Inflammatory macrophage treated with lipopolysaccharide for 1 hour (primary cell): ENCODE measurements at regions not wholly inside any gene's neighbourhood (a gene's known extent, or its start where the extent isn't known, plus 50 kb on each side); places are given as distances from the start of the nearest gene placed in this dataset.

Experiments used
- DNase-seq, 2 donors: peaks; one replicate each; pipeline ENCODE4 v3.0.0-alpha.2; 2020 to 2022

GRCh38 chr21:32132409-32132808 lies 146.4 kb downstream of the MIS18A start:
- no peak for DNase-seq

GRCh38 chr21:32131960-32132359 lies 146.9 kb downstream of the MIS18A start:
- DNase-seq, result no peak

- no peak for DNase-seq
Observed at GRCh38 chr21:32131164-32131563, 147.7 kb downstream of the MIS18A start.

DNA sequence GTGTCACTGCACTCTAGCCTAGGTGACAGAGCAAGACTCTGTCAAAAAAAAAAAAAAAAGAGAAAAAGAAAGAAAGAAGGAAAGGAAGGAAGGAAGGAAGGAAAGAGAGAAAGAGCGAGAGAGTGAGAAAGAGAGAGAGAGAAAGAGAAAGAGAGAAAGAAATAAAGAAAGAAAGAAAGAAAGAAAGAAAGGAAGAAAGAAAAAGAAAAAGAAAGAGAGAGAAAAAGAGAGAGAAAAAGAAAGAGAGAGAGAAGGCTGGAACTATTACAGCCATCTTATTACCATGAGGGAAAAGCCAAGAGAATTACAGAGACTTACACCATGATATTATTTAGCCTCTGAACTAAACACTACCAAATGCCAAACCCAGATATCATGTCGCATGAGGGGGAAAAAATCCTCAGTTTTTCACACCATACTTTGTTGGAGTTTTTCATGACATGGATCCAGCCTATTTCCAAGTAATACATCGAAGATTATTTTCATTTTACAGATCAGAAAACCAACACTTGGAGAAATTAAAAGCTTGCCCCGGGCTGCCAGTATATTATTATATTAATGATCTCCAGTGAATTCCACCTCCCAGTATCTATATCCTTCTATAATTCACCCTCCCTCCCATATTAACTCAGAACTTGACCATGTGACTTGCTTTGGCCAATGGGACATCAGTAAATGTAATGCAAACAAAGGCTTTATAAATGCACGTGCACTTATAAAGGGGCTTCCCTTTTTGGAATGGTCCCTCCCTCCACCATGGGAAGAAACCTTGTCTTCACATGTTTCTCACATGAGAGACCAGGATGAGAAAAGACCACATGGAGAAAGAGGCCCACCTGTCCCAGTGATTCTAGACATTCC lies 148.6 kb downstream of the MIS18A start:
- no peak for DNase-seq

DNA sequence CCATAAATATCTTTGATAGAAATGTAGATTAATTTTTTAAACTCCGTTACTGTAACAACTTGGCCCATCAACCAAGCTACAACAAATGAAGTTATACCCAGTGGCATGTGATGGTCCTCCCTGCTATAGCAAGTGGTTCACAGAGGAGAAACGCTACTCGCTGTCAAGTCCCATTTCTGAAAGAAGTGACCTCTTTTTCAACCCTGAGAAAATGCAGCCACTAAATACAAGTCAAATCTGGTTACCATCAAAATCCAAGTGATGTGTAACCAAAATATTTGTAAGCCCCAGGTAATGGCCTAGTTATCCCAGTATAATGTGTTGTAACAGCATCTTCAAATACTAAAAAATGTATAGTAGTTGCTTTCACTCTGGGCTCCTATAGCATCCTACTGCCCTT lies 151.8 kb downstream of the MIS18A start:
- DNase-seq, result no peak

DNA sequence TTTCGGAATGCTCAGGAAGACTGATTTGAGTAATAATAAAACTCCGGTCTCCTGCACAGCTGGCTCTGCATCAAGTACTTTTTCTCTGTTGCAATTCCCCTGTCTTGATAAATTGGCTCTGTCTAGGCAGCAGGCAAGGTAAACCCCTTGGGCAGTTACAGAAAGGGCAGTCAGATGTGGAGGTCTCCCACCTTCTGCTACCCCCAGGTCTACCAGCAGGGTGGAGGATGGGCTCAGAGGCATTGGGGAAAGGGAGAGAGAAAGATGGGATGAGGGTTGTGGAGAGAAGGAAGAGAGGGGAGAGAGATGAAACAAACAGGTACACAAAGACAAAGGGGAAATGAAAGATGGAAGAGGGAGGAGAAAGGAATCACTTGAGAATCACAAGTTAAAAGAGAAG lies 156.8 kb downstream of the MIS18A start:
- DNase-seq, result no peak

DNA sequence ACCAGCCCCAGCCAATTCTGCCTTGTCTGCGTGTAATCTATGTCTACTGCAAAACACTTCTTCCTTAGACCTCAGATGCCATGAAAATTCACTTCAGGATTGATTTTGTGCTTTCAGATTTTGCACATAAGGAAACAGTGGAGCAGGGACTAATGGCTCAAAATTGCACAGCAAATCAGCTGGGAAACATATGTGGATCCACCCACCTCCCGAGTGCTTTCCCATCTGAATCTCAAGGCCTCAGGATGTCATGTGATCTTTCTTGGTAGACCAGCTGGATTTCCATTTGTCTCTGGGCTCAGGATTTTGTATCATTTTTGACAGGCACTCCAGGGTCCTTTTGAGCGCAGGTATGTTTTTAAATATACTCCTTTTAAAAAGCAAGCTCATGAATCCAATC lies 158.6 kb downstream of the MIS18A start:
- no peak for DNase-seq

- no peak for DNase-seq
Observed at GRCh38 chr21:32119811-32120210, 159.0 kb downstream of the MIS18A start.

GRCh38 chr21:32119389-32119788 lies 159.5 kb downstream of the MIS18A start:
- DNase-seq, result no peak

GRCh38 chr21:32114419-32115035 lies 164.3 kb downstream of the MIS18A start:
- no peak for DNase-seq

DNA sequence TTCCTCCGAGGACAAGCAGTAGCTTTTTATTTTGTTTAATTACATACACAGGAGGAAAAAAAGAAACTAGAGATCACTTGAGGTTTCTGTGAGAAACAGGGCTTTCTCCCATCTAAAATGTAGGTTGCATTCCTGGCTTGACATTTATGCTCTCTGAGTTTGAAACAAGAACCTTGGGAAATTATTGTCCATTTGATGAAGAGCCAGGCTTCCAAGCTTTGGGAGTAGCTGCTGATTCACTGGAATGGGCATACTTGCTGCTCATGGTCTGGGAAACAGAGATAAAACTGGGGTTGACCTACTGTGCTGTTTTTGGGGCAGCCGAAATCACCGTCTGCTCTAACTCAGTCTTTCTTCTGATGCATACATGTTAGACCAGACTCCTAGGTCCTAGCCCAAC lies 165.4 kb downstream of the MIS18A start:
- DNase-seq, result no peak

DNA sequence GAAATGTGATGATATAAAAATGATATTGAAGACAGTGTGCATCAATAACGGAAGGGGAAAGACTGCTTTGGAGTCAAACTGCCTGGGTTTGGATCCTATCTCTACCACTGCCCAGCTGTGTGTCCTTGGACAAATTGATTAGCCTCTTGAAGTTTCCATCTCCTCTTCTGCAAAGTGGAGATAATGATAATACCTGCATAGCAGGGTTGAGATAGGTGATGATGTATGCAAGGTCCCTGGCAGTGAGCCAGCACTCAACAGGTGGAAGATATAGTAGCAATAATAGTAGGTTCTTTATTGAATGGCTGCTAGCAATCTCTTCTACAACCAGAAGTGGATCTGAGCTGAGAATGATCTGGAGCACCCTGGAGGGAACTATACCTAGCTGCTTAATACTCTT lies 166.7 kb downstream of the MIS18A start:
- no peak for DNase-seq

DNA sequence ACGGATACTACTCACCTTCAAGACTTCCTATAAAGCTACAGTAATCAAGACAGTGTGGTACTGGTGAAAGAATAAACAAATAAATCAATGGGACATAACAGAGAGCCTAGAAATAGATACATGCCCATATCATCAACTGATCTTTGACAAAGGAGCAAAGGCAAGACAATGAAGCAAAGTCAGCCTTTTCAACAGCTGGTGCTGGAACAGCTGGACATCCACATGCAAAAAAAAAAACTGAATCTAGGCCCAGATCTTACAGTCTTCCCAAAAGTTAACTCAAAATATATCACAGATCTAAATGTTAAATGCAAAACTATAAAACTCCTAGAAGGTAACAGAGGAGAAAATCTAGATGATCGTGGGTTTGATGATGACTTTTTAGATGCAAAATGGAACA lies 170.3 kb downstream of the MIS18A start:
- no peak for DNase-seq

- DNase-seq, result no peak
Observed at GRCh38 chr21:32103361-32103760, 175.5 kb downstream of the MIS18A start.

DNA sequence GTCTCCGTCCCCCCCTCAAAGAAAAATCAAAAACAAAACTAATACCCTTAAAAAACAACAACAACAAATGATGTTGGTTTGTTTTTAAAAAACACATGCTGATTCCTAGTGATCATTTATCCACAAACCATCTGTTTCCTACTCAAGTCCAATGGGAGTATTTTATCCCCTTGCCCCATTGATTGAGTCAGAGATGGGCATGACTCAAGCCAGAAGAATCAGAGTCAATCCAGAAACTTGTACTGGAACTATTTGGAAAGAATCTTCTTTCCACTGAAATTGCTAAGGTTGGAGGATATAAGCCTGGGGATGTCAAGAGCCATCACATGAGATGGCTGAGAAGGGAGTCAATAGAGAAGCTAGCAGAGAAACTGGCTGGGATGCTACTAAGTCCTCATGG lies 176.4 kb downstream of the MIS18A start:
- DNase-seq, result no peak

DNA sequence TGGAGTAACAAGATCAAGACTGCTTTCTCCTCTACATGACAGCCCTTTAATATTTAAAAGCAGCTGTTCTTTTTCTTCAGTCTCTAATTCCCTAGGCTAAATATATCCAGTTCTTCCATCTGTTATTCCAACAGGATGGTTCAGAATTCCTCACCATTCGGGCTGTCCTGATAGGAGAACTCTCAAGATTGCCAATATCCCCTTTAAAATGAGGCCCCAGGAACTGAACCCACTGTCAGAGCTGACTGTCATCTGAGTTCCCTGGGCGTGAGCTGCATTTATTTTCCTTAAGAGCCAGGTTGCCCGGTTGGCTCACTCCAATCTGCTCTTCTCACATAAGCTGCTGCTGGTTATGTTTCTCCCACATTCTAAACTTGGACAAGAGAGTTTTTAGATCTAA lies 177.6 kb downstream of the MIS18A start:
- DNase-seq, result no peak

DNA sequence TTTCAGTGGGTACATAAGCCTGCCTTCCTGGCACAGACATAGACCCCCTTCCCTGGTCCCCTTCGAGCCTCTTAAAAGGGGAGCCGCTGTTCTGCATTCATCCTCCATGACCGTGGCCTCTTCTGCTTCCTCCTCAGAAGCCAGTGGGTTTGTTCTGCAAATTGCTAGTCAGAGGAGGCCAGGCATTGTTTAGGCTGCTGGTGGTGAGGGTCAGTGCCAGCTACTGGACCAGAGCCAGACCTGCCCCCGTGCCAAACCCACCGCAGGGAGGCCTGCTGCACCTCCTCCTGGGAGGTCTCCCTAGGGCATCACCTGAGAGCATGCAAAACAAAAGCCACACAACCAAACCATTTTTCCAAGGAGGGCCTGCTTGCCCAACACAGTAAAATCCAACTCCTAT lies 178.4 kb downstream of the MIS18A start:
- DNase-seq, result no peak

- no peak for DNase-seq
Observed at GRCh38 chr21:32099812-32100416, 178.9 kb downstream of the MIS18A start.

GRCh38 chr21:32096411-32096810 lies 182.4 kb downstream of the MIS18A start:
- peak in 1 of 2 donors; percentile 0 for DNase-seq

DNA sequence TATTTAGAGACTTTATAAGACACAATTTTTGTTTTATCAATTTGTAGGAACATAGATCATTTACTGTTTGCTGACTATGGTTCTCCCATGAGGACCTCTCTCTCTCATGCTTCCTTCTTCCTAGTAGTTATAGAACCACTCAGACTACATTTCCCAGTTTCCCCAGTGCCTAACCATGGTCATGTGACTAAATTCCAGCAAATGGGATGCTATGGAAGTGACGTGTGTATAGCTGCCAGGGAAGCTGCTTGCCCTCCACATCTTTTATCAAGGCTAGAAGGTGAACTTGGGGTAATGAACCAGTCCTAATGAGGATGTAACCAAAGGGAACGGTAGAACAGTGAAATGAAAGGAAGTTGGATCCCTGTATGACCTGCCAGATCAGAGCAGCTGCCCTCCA lies 184.0 kb downstream of the MIS18A start:
- no peak for DNase-seq

- no peak for DNase-seq
Observed at GRCh38 chr21:32093646-32094462, 185.0 kb downstream of the MIS18A start.

DNA sequence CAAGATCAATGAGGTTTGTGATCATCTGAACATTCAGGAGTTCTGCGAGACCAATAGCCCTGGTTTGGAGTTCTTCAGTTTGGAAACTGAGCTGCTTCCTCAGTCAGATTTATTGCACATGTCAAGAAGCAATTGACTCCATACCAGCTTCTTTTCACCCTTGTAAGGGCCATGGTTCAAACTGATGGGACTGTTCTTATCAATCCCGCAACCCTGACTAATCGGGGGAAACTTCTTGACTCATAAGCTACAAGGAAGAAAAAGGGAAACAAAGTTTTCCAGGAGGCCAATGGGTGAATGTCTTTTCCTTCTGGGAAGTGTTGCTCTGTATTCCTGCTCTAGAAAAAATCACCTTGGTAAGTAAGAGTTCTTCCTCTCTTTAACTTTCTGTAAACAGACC lies 187.9 kb downstream of the MIS18A start:
- no peak for DNase-seq

GRCh38 chr21:32089766-32090165 lies 189.1 kb downstream of the MIS18A start:
- no peak for DNase-seq
